ENCODE measurements at regions not wholly inside any gene's neighbourhood (a gene's known extent, or its start where the extent isn't known, plus 50 kb on each side); places are given as distances from the start of the nearest gene placed in this dataset.

- no peaks in the 10 kb centered on the region for H3K9me2 ChIP-seq (replicated peaks; ENCODE audit: insufficient read depth, low read length)
- H4K20me1 ChIP-seq (ENCODE audit: insufficient read depth, low read depth, low read length): no peaks in the 10 kb centered on the region
- H3K27me3 ChIP-seq (ENCODE audit: low read length): no peaks in the 10 kb centered on the region
- no peaks in the 10 kb centered on the region for H3K36me3 ChIP-seq (ENCODE audit: insufficient read depth, low read length)
- H3K27ac ChIP-seq (ENCODE audit: low read length): no peak overlapping the region
- H3K9ac ChIP-seq (ENCODE audit: low read length): no peak overlapping the region
- no peak overlapping the region for H3K4me3 ChIP-seq (ENCODE audit: low read length)
- no peaks in the 10 kb centered on the region for H3K4me1 ChIP-seq (ENCODE audit: low read length)
- no peak overlapping the region for H3K4me2 ChIP-seq (ENCODE audit: low read depth, low read length, poor library complexity, severe bottlenecking)
- no peaks in the 10 kb centered on the region for H3K9me3 ChIP-seq (ENCODE audit: low read length)
- H3K79me2 ChIP-seq (ENCODE audit: low read length): no peaks in the 10 kb centered on the region
- DNase-seq: no peak
- H2AFZ ChIP-seq (ENCODE audit: low read length): no peak overlapping the region
Measured at GRCh38 chr14:58721723-58722122, 84.0 kb downstream of the DACT1 start.

- Histone ChIP-seq H3K27me3 (ENCODE audit: low read length) (no peaks in the 10 kb centered on the region), H4K20me1 (ENCODE audit: insufficient read depth, low read depth, low read length) (no peaks in the 10 kb centered on the region), H3K9ac (ENCODE audit: low read length) (no peak overlapping the region), H3K9me3 (ENCODE audit: low read length) (no peaks in the 10 kb centered on the region), H3K4me1 (ENCODE audit: low read length) (no peaks in the 10 kb centered on the region), H3K36me3 (ENCODE audit: insufficient read depth, low read length) (no peaks in the 10 kb centered on the region), H3K4me2 (ENCODE audit: low read depth, low read length, poor library complexity, severe bottlenecking) (no peak overlapping the region), H3K9me2 (replicated peaks; ENCODE audit: insufficient read depth, low read length) (no peaks in the 10 kb centered on the region), H3K79me2 (ENCODE audit: low read length) (no peaks in the 10 kb centered on the region), H3K27ac (ENCODE audit: low read length) (no peak overlapping the region), H2AFZ (ENCODE audit: low read length) (no peak overlapping the region), H3K4me3 (ENCODE audit: low read length) (no peak overlapping the region)
- DNase-seq: no peak
Measured at GRCh38 chr14:58722441-58722840, 84.7 kb downstream of the DACT1 start.

GRCh38 chr14:58724206-58724605 lies 86.4 kb downstream of the DACT1 start:
- no peaks in the 10 kb centered on the region for H3K36me3 ChIP-seq (ENCODE audit: insufficient read depth, low read length)
- H3K9me3 ChIP-seq (ENCODE audit: low read length): no peaks in the 10 kb centered on the region
- no peaks in the 10 kb centered on the region for H3K9me2 ChIP-seq (replicated peaks; ENCODE audit: insufficient read depth, low read length)
- H3K4me1 ChIP-seq (ENCODE audit: low read length): no peaks in the 10 kb centered on the region
- no peaks in the 10 kb centered on the region for H4K20me1 ChIP-seq (ENCODE audit: insufficient read depth, low read depth, low read length)
- no peak overlapping the region for H3K9ac ChIP-seq (ENCODE audit: low read length)
- H3K79me2 ChIP-seq (ENCODE audit: low read length): no peaks in the 10 kb centered on the region
- H3K4me3 ChIP-seq (ENCODE audit: low read length): no peak overlapping the region
- H3K27ac ChIP-seq (ENCODE audit: low read length): no peak overlapping the region
- no peak overlapping the region for H2AFZ ChIP-seq (ENCODE audit: low read length)
- H3K4me2 ChIP-seq (ENCODE audit: low read depth, low read length, poor library complexity, severe bottlenecking): no peak overlapping the region
- H3K27me3 ChIP-seq (ENCODE audit: low read length): no peaks in the 10 kb centered on the region
- no peak for DNase-seq

GRCh38 chr14:58724702-58725101 lies 86.9 kb downstream of the DACT1 start:
- no peak for DNase-seq
- Histone ChIP-seq H3K4me2 (ENCODE audit: low read depth, low read length, poor library complexity, severe bottlenecking) (no peak overlapping the region), H3K9me3 (ENCODE audit: low read length) (no peaks in the 10 kb centered on the region), H3K9me2 (replicated peaks; ENCODE audit: insufficient read depth, low read length) (no peaks in the 10 kb centered on the region), H3K27ac (ENCODE audit: low read length) (no peak overlapping the region), H3K27me3 (ENCODE audit: low read length) (no peaks in the 10 kb centered on the region), H3K4me1 (ENCODE audit: low read length) (no peaks in the 10 kb centered on the region), H3K79me2 (ENCODE audit: low read length) (no peaks in the 10 kb centered on the region), H3K36me3 (ENCODE audit: insufficient read depth, low read length) (no peaks in the 10 kb centered on the region), H3K4me3 (ENCODE audit: low read length) (no peak overlapping the region), H4K20me1 (ENCODE audit: insufficient read depth, low read depth, low read length) (no peaks in the 10 kb centered on the region), H2AFZ (ENCODE audit: low read length) (no peak overlapping the region), H3K9ac (ENCODE audit: low read length) (no peak overlapping the region)

GRCh38 chr14:58725226-58725625 lies 87.5 kb downstream of the DACT1 start:
- H3K4me3 ChIP-seq (ENCODE audit: low read length): no peak overlapping the region
- no peaks in the 10 kb centered on the region for H3K36me3 ChIP-seq (ENCODE audit: insufficient read depth, low read length)
- no peaks in the 10 kb centered on the region for H3K9me3 ChIP-seq (ENCODE audit: low read length)
- H3K27ac ChIP-seq (ENCODE audit: low read length): no peak overlapping the region
- no peak for DNase-seq
- H3K9me2 ChIP-seq (replicated peaks; ENCODE audit: insufficient read depth, low read length): no peaks in the 10 kb centered on the region
- no peak overlapping the region for H2AFZ ChIP-seq (ENCODE audit: low read length)
- H3K9ac ChIP-seq (ENCODE audit: low read length): no peak overlapping the region
- H3K27me3 ChIP-seq (ENCODE audit: low read length): no peaks in the 10 kb centered on the region
- no peak overlapping the region for H3K4me2 ChIP-seq (ENCODE audit: low read depth, low read length, poor library complexity, severe bottlenecking)
- no peaks in the 10 kb centered on the region for H3K79me2 ChIP-seq (ENCODE audit: low read length)
- no peaks in the 10 kb centered on the region for H4K20me1 ChIP-seq (ENCODE audit: insufficient read depth, low read depth, low read length)
- H3K4me1 ChIP-seq (ENCODE audit: low read length): no peaks in the 10 kb centered on the region

GRCh38 chr14:58725871-58726270 lies 88.1 kb downstream of the DACT1 start:
- no peaks in the 10 kb centered on the region for H3K9me3 ChIP-seq (ENCODE audit: low read length)
- H3K4me1 ChIP-seq (ENCODE audit: low read length): no peaks in the 10 kb centered on the region
- H3K4me2 ChIP-seq (ENCODE audit: low read depth, low read length, poor library complexity, severe bottlenecking): no peak overlapping the region
- no peak overlapping the region for H2AFZ ChIP-seq (ENCODE audit: low read length)
- H3K36me3 ChIP-seq (ENCODE audit: insufficient read depth, low read length): no peaks in the 10 kb centered on the region
- H3K9me2 ChIP-seq (replicated peaks; ENCODE audit: insufficient read depth, low read length): no peaks in the 10 kb centered on the region
- no peaks in the 10 kb centered on the region for H3K79me2 ChIP-seq (ENCODE audit: low read length)
- H4K20me1 ChIP-seq (ENCODE audit: insufficient read depth, low read depth, low read length): no peaks in the 10 kb centered on the region
- H3K4me3 ChIP-seq (ENCODE audit: low read length): no peak overlapping the region
- no peaks in the 10 kb centered on the region for H3K27me3 ChIP-seq (ENCODE audit: low read length)
- H3K27ac ChIP-seq (ENCODE audit: low read length): no peak overlapping the region
- no peak overlapping the region for H3K9ac ChIP-seq (ENCODE audit: low read length)
- DNase-seq: no peak

GRCh38 chr14:58730792-58731464 lies 93.2 kb downstream of the DACT1 start:
- Histone ChIP-seq H3K79me2 (ENCODE audit: low read length) (no peaks in the 10 kb centered on the region), H3K27ac (ENCODE audit: low read length) (no peak overlapping the region), H3K4me1 (ENCODE audit: low read length) (no peaks in the 10 kb centered on the region), H3K9ac (ENCODE audit: low read length) (no peak overlapping the region), H2AFZ (ENCODE audit: low read length) (no peak overlapping the region), H3K36me3 (ENCODE audit: insufficient read depth, low read length) (no peaks in the 10 kb centered on the region), H3K9me3 (ENCODE audit: low read length) (no peaks in the 10 kb centered on the region), H3K9me2 (replicated peaks; ENCODE audit: insufficient read depth, low read length) (no peaks in the 10 kb centered on the region), H4K20me1 (ENCODE audit: insufficient read depth, low read depth, low read length) (no peaks in the 10 kb centered on the region), H3K4me3 (ENCODE audit: low read length) (no peak overlapping the region), H3K27me3 (ENCODE audit: low read length) (no peaks in the 10 kb centered on the region), H3K4me2 (ENCODE audit: low read depth, low read length, poor library complexity, severe bottlenecking) (no peak overlapping the region)
- DNase-seq: no peak

GRCh38 chr14:58731465-58732293 lies 93.9 kb downstream of the DACT1 start:
- DNase-seq: no peak
- no peaks in the 10 kb centered on the region for H3K4me1 ChIP-seq (ENCODE audit: low read length)

More at GRCh38 chr14:58731465-58732293, 93.9 kb downstream of the DACT1 start:
- H3K9me3 ChIP-seq (ENCODE audit: low read length): no peaks in the 10 kb centered on the region
- no peak overlapping the region for H3K27ac ChIP-seq (ENCODE audit: low read length)
- H3K4me3 ChIP-seq (ENCODE audit: low read length): no peak overlapping the region
- no peaks in the 10 kb centered on the region for H3K9me2 ChIP-seq (replicated peaks; ENCODE audit: insufficient read depth, low read length)
- no peaks in the 10 kb centered on the region for H4K20me1 ChIP-seq (ENCODE audit: insufficient read depth, low read depth, low read length)
- no peak overlapping the region for H3K4me2 ChIP-seq (ENCODE audit: low read depth, low read length, poor library complexity, severe bottlenecking)
- no peaks in the 10 kb centered on the region for H3K79me2 ChIP-seq (ENCODE audit: low read length)
- H2AFZ ChIP-seq (ENCODE audit: low read length): no peak overlapping the region
- H3K27me3 ChIP-seq (ENCODE audit: low read length): no peaks in the 10 kb centered on the region
- H3K9ac ChIP-seq (ENCODE audit: low read length): no peak overlapping the region
- H3K36me3 ChIP-seq (ENCODE audit: insufficient read depth, low read length): no peaks in the 10 kb centered on the region

All from Karpas-422 (cell line).